Esophagus muscularis mucosa (tissue), 4 donors: ENCODE measurements at regions not wholly inside any gene's neighbourhood (a gene's known extent, or its start where the extent isn't known, plus 50 kb on each side); places are given as distances from the start of the nearest gene placed in this dataset.

Experiments used
- EP300 ChIP-seq: sonication (generic); formaldehyde crosslinking; IDR thresholded peaks from one replicate; pipeline ENCODE4 v1.6.1; 2017; ENCODE audit warnings: antibody characterized with exemption
- POLR2A ChIP-seq: fragments of 450-650 bp; IDR thresholded peaks from one replicate; pipeline ENCODE4 v1.6.1; 2017; ENCODE audit warnings: antibody characterized with exemption, moderate library complexity, mild to moderate bottlenecking, low read depth
- POLR2AphosphoS5 ChIP-seq, 2 donors: sonication (generic); formaldehyde crosslinking; IDR thresholded peaks; one replicate each; pipeline ENCODE4 v1.6.1; 2017; ENCODE audit warnings: antibody characterized with exemption in 2 of 2
- TF ChIP-seq, protein P1 (sequence below), 3 experiments: fragments of 200-600 bp in 2 of 3; fragments of 450-650 bp in 1 of 3; sonication (generic) in 2 of 3; IDR thresholded peaks; one replicate each; pipeline ENCODE4 v1.5.1; 2017 to 2019; ENCODE audit warnings: antibody characterized with exemption in 3 of 3, mild to moderate bottlenecking in 2 of 3, moderate library complexity in 1 of 3

DNA sequence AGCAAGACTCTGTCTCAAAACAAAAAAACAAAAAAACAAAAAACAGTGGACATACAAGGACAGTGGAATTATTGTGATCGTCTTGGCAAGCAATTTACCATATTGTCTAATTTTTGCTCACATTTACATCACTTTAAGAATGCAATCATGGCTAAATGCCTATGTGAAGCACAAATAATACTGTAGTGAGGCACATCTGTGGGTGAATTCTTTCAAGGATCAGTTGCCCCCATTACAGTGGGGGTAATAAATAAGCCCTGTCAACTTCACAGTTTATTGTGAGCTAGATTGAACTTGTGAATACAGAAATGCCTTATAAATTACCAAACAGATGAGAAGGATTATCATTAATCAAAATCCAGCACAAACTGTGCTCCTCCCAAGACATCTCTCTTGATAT lies 150.2 kb upstream of the PAPPA start:
- TF ChIP-seq, protein P1, sequence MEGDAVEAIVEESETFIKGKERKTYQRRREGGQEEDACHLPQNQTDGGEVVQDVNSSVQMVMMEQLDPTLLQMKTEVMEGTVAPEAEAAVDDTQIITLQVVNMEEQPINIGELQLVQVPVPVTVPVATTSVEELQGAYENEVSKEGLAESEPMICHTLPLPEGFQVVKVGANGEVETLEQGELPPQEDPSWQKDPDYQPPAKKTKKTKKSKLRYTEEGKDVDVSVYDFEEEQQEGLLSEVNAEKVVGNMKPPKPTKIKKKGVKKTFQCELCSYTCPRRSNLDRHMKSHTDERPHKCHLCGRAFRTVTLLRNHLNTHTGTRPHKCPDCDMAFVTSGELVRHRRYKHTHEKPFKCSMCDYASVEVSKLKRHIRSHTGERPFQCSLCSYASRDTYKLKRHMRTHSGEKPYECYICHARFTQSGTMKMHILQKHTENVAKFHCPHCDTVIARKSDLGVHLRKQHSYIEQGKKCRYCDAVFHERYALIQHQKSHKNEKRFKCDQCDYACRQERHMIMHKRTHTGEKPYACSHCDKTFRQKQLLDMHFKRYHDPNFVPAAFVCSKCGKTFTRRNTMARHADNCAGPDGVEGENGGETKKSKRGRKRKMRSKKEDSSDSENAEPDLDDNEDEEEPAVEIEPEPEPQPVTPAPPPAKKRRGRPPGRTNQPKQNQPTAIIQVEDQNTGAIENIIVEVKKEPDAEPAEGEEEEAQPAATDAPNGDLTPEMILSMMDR (IDR thresholded peaks at IDR 0.05), result no peak
- TF ChIP-seq POLR2A (no peak), EP300 (no peak), POLR2AphosphoS5 (IDR thresholded peaks at IDR 0.05) (no peak)
